NCI-H510A (cell line): ENCODE measurements at regions not wholly inside any gene's neighbourhood (a gene's known extent, or its start where the extent isn't known, plus 50 kb on each side); places are given as distances from the start of the nearest gene placed in this dataset.
"Not testable (repeated sequence)": the region's sequence is repeated elsewhere in the genome, so short reads cannot be mapped to it uniquely, and the experiment has no call there.

Experiments used
- DNase-seq: peaks from one replicate; lab custom pipeline; 2025; lab: John Stamatoyannopoulos, UW

DNA sequence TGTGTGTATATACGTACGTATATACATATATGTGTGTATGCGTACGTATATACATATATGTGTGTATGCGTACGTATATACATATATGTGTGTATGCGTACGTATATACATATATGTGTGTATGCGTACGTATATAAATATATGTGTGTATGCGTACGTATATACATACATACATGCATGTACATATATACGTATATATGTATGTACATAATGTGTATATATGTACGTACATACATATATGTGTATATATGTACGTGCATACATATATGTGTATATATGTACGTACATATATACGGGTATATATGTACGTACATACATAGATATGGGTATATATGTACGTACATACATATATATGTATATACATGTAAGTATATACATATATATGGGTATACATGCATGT is 332.1 kb downstream of the CRPPA start:
- DNase-seq: no peak

DNA sequence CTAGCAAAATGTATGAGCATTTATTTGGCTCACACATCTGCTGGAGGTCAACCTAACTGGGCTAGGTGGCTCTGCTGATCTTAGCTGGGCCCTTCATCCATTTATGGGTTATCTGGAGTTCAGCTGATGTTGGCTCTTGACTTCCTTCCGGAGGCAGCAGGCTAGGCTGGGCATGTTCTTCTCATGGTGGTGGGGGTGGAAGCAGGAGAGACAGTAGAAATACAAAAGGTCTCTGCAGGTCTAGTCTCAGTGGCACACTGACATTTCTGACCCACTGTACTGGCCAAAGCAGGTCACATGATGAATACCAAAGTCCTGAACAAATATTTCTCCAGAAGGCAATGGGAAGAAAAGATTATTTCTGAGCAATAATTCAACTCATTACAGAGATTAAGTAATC is 334.6 kb downstream of the CRPPA start:
- DNase-seq: no peak

DNA sequence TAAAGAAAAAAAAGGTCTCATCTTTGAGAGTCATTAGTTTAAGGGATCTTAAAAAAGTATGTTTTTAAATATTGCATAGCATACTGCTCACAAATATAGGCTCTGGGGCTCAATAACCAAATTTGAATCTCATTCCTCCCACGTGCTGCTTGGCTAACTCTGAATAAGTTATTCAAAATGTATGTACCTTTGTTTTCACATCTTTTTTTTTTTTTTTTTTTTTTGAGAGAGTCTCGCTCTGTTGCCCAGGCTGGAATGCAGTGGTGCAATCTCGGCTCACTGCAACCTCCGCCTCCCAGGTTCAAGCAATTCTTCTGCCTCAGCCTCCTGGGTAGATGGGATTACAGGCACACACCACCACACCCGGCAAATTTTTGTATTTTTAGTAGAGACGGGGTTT is 335.6 kb downstream of the CRPPA start:
- not testable (repeated sequence) for DNase-seq

DNA sequence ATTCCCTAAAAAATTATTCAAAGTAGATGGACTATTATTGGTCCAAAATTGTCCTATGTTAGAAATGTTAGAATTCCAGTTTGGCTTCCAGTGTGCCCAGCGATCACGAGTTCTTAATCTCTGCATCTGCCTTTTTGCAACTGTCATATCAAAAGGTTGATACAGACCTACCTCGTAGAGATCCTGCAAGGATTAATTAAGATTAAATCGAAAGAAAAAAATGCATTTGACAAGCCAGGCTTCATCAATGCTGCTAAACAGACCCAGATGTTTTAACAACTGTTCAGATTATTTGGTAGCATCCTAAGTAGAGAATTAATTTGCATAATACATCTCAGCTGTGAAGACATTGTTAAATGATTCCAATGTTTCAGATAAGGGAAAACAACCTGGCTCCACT is 336.5 kb downstream of the CRPPA start:
- DNase-seq: no peak

DNA sequence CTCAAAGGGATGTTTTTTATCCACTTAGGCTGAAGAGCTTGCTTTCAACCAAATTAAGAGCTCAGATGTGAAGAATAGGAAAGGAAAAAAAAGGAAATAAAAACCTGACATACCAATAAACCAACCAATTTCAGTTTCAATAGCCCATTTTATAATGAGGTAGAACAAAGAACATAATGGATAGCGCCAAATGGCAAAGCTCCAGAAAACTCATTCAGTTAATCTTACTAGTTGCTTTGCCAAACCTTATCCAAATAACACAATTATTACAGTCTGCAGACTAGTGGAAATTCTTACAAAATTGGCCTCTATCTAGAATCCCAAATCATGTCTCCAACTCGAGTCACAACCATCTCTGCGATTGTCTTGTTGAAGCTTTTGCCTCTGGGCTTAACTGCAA is 337.0 kb downstream of the CRPPA start:
- DNase-seq: no peak

DNA sequence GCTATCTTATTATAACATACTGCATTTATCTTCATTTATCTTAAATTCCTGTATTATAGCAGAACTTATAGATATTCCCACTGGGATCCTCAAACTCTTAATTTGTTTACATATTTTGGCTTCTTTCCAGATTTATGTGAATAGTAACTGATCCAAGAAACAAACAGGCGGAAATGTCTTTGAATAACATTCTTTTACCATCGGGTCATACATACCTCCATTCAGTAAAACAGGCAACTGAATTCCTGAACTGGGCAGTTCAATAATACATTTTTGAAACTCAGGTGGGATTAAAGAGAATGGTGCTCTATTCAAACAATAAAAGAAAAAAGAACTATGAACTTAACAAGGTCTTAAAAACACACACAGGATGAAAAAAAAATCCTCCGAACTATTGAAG is 337.4 kb downstream of the CRPPA start:
- no peak for DNase-seq

DNA sequence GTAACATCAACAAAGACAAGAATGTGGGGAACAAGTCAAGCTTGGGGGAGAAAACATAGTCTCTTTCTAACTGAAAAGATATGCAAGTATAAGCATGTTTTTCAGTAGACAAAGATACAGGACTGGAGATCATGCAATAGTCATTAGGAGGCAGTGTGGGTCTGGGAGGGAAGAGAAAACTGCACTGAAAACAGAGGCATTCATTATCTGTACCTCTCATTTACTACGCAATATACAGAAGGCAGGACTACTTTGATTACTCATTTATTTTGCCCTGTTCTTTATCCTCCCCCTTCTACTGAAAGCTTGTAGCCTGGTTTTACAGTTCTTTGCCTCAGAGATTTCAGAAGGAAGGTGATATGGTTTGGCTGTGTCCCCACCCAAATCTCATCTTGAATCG is 341.2 kb downstream of the CRPPA start:
- no peak for DNase-seq

DNA sequence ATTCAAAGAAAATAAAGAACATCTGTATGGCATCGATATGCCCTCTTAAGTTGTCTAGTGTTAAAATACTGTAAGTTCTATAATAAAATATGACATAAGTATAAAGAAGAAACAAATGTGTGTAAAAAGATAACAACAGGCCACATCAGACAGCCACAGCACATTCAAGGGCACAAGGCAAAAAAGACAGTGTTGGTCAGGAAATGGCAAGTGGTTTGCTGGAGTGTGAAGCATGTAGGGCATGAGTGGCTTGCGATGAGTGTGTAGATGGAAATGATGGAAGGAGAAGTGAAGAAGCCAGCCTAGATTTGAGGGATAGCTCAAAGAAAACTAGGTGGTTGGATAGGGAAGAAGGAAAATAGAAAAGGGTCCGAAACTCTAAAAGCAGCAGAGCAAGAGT is 341.6 kb downstream of the CRPPA start:
- no peak for DNase-seq

DNA sequence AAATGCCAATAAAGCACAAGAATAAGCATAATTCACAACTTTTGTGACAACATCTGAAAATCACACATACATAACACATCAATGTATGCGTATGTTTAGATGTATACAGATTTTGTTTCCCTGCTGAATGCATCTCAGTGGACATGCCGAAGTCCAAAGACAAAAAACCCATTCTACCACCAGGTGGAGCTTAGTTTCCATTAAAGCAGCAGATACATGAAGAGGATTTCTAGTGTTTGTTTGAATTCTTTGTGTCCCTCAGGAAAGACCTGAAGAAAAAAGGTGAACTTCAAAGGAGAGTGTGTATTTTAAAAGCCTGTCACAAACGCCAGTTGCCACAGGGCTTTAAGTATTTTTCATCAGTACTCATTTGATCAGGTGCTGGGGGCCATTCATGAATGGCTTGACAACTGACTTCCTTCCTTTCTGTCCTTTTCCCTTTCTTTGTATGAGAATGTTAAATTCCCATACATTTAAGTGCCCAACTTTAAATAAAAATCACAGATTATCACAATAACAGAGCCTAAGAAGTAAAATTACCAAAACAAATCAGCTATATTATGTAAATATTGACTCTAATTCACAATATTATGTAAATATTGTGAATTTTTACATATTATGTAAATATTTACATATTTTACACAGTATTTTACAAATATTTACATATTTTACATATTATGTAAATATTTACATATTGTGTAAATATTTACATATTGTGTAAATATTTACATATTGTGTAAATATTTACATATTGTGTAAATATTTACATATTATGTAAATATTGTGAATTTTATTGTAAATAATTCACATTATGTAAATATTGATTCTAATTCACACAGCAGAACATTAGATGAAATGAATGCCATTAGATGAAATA is 343.0 kb downstream of the CRPPA start:
- DNase-seq: peak; percentile 15

DNA sequence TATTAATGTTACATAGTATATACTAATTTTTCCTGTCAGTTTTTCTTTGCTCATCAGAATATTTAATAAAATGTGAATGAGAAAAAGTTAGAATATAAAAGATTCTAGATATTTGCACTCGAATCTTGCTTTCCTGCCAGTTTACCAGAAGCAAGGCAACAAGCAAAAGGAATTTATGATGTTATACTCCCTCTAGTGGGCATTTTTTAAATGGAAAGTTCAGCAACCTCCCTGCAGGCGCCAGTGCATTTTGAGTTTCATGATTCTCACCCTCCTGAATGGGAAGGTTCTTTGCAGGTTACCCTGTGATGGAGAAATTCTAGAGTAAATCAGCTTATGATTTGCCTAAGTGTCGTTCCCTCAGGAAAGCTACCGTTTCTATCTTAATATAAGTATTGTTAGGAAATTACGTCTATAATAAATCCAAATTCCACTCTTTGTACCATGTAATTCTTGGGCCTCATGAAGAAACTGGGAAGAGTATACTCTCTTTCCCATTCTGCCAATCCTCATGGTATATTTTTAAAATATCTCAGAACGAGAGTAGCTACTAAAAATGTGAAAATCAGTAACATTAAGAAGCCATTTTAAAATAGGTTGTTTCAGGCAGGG is 350.0 kb downstream of the CRPPA start:
- DNase-seq: peak; percentile 4

DNA sequence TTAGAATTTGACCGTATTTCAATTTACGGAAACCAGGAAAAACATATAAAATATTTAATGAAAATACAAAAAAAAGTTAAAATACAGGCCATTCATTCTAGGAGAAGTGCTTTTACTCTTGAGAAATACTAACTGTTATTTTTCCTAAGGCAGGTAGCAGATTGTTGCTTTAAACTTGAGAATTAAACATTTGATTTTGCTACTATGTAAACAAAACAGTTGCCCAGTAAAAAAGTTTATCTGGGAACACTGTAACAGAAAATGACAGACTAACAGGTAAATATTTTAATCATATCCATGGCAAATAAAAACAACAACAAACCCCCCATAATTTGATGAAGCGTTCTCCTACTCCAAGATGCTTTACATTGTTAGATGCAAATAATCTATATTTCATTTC is 350.5 kb downstream of the CRPPA start:
- no peak for DNase-seq

DNA sequence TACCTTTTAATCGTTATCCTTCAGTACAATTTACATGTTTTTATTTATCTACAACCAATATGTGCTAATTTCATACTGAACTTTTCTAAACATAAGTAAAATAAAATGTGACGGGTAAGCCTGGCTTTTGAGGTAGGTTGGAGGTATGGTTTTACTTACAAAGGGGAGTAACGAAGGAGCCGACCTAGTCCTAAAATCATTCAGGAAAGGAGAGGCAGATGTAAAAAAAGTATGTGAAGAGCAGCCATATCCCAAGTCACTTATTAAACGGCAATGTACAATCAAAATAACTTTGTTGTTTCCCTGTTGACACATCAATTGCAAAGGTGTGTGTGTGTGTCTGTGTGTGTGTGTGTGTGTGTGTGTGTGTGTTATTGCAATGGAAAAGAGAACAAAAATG is 351.3 kb downstream of the CRPPA start:
- no peak for DNase-seq

DNA sequence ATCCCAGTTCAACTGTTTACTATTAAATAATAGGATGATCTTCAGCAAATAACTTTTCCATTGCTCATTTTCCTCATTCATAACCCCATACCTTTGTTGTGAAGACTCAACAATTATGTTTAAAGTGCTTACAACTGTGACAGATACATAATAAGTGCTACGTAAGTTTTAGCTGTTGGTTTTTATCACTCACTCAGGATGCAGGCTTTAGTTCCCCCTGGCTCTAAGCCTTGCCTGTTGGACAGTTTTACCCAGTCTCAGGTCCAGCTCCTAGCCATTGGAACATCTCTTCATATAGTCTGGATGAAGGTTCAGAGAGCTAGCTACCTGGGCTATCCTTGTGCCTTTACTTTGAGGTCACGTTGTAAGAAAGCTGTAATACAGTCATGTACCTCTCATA is 353.2 kb downstream of the CRPPA start:
- no peak for DNase-seq

DNA sequence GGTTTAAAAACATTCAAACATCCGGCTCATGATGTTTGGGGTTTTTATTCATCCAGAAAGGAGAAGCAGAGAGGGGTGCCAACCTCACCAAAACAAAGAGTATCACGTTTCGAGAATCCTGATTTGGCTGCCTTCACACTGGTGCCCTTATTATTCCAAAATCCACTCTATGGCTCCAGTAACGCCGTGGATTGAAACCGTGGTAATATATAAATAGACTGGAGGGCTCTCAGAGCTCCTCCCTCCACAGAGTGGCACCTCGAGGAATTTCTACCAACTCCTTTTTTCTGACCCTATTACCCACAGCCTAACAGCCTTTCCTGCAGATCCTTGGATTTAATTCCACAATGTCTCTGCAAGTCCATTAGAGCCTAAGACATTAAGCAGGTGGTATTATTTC is 353.6 kb downstream of the CRPPA start:
- no peak for DNase-seq

DNA sequence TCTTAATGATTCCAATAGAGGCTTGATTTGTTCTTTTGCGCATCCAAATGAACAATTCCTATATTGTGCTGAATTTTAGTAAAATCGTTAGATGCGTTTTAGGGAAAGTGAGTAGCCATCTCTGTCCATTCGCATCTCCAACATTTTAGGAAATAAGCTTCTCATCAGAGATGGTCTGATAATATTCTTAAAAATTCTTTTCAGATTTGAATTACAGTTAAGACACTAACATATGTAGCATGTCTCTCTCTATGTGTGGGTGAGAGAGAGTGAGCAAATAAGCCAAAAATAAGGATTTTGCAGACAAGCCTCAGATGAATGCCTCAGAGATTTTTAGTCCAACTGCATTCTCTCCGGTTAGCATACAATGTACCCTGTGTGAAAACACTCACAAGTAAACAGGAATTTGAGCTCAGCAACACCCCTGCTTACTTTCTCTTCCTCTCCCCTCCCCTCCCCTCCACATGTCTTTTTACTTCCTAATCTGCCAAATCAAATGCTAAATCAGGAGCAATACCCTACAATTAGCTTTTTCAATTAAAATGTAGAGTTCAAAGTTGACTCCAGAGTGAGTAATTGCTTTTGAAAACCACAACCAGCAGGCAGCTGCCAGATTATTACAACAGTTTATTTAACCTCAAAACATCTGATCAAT is 354.4 kb downstream of the CRPPA start:
- DNase-seq: no peak

DNA sequence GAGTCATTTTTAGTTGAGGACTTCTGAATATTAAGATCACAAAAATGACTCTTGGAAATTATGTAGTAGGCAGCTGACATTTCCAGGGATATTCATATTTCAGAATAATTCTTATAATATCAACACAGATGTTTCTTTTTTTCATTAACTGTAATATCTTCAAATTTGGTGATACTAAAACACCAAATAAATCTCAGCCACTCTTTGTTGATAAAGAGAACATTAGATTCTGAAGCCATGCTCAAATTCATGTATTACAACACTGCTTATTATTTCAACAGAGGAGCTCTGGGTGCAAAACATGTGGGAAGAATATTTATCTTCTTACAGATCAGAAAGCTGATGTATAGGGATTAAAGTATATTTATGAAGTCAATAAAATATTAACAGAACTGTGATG is 355.4 kb downstream of the CRPPA start:
- no peak for DNase-seq

DNA sequence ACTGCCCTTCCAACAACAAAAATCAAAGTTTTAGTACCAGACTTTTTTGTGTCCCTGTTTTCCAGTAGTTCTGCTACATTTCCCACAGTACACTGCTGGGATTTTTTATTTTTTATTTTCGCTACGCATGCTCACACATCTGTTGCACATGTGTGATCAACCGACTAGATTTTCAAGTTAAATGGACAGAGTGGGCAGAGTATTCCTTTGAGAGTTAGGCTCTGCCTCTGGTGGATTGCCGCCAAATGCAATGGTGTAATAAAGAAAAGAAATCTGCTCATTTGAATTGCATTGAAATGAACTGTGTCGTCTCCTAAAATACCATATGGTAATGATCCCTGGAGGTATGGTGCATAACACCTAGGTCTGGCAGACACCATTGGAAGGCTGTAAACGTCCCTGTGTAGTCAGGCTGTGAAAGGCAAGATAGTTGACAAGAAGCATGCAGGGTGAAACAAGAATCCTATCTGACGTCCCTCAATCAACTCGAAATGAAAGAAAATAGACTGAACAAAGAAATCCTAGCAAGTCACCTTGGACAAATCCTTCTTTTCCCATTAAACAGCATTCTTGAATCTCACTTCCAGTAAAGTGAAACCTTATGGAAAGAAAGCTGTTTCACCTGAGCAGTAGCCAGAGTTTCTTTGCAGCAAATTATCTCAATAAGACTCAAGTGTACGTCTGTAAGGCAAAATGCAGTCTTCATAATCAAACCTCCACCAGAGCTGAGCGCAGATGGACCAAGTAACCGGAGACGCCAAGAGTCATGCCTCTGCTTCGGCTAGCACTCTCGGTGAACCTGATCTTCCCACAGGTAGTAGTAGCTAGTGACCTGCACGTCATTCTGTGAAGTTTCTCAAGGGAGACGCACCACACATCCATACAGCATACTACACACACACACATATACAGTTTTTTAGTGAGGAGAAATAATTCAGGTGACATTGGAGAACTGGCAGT is 357.3 kb downstream of the CRPPA start:
- DNase-seq: no peak

DNA sequence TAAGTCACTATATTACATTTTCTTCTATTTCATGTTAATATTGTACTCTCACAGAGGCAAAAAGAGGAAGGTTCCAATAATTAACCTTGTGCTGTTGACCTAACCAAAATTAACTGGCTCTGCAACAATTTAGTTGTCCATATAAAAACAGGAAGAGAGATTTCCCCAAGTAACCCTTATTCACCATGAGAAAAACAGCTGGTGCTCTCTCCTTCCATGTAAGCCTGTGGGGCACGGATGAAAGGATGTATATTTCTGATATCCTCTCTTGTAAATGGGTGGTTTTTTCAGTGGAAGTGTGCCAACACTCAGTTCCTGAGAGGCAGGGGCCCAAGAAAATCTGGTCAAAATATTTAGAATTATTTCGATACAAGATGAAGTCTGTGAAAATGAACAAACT is 358.1 kb downstream of the CRPPA start:
- DNase-seq: no peak

DNA sequence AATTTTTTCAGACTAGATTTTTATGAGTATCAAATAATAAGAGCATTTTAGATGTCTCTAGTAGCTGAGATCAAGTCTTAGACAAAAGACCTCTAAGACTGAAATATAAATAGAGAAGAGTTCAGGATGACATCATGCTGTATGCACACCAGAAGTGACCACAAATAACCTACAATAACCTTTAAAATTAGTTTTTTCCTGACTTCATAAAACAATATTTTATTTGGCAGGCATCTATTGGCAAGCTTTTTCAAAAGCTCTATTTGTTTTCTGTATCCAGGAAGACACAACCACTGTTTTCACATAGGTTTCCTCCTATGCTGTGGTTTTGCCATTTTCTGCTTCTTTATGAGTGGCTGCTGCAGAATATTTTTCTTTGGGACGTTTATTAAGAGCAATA is 359.1 kb downstream of the CRPPA start:
- no peak for DNase-seq

DNA sequence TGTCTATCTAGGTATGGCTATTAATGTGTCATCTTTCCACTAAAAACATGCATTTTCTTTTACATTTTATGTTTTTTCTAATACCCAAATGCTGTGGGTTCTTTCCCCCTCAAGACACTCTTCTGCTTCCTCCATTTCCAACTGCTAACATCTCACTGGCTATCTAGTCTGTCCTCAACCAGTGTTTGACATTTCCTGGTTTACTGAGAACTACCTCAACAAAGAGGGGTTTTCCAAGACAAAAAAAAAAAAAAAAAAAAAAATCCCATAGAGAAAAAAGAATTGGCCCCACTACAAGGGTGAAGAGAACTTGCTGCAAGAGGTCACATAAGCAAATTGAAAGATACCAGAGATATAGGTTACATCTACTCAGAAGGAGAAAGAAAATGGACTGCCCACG is 359.7 kb downstream of the CRPPA start:
- no peak for DNase-seq

DNA sequence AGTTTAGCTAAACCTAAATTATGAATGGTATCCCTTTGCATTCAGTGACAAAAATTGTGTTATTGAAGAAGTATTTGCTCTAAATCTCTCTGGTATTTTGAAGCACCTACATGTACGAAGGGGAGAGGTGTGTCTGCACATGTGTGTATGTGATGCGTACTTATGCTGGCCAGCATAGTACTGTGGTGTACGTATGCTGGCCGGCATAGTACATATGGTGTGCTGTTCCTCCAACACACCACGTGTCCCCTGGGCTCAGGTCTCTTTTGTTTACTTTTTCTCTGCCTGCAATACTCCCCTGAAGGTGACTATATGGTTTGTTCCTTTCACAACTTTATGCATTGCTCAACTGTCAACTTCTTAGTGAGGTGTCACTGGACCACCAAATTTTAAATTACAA is 360.3 kb downstream of the CRPPA start:
- no peak for DNase-seq

DNA sequence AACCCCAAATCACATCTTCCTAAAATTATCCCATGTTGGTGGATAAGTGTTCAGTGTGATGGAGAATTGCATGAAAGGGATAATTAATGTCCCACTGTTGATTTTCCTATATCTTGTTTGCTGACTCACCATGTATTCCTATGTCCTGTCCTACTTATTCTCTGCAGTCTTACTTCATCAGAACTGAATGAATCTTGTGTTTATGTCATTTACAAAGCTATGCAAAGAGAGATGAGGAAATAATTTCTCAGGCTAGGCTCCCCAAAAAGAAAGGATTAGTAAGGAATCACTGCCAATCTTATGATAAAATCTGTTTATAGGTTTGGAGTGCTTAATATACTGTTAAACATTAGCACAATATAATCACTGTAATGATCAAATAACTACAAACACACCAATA is 360.8 kb downstream of the CRPPA start:
- DNase-seq: no peak
